ENCODE measurements at regions not wholly inside any gene's neighbourhood (a gene's known extent, or its start where the extent isn't known, plus 50 kb on each side); places are given as distances from the start of the nearest gene placed in this dataset.
"Not testable (repeated sequence)": the region's sequence is repeated elsewhere in the genome, so short reads cannot be mapped to it uniquely, and the experiment has no call there.

- TF ChIP-seq, protein P1, sequence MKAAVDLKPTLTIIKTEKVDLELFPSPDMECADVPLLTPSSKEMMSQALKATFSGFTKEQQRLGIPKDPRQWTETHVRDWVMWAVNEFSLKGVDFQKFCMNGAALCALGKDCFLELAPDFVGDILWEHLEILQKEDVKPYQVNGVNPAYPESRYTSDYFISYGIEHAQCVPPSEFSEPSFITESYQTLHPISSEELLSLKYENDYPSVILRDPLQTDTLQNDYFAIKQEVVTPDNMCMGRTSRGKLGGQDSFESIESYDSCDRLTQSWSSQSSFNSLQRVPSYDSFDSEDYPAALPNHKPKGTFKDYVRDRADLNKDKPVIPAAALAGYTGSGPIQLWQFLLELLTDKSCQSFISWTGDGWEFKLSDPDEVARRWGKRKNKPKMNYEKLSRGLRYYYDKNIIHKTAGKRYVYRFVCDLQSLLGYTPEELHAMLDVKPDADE (IDR thresholded peaks at IDR 0.05), result no peak
- TF ChIP-seq, protein P2, sequence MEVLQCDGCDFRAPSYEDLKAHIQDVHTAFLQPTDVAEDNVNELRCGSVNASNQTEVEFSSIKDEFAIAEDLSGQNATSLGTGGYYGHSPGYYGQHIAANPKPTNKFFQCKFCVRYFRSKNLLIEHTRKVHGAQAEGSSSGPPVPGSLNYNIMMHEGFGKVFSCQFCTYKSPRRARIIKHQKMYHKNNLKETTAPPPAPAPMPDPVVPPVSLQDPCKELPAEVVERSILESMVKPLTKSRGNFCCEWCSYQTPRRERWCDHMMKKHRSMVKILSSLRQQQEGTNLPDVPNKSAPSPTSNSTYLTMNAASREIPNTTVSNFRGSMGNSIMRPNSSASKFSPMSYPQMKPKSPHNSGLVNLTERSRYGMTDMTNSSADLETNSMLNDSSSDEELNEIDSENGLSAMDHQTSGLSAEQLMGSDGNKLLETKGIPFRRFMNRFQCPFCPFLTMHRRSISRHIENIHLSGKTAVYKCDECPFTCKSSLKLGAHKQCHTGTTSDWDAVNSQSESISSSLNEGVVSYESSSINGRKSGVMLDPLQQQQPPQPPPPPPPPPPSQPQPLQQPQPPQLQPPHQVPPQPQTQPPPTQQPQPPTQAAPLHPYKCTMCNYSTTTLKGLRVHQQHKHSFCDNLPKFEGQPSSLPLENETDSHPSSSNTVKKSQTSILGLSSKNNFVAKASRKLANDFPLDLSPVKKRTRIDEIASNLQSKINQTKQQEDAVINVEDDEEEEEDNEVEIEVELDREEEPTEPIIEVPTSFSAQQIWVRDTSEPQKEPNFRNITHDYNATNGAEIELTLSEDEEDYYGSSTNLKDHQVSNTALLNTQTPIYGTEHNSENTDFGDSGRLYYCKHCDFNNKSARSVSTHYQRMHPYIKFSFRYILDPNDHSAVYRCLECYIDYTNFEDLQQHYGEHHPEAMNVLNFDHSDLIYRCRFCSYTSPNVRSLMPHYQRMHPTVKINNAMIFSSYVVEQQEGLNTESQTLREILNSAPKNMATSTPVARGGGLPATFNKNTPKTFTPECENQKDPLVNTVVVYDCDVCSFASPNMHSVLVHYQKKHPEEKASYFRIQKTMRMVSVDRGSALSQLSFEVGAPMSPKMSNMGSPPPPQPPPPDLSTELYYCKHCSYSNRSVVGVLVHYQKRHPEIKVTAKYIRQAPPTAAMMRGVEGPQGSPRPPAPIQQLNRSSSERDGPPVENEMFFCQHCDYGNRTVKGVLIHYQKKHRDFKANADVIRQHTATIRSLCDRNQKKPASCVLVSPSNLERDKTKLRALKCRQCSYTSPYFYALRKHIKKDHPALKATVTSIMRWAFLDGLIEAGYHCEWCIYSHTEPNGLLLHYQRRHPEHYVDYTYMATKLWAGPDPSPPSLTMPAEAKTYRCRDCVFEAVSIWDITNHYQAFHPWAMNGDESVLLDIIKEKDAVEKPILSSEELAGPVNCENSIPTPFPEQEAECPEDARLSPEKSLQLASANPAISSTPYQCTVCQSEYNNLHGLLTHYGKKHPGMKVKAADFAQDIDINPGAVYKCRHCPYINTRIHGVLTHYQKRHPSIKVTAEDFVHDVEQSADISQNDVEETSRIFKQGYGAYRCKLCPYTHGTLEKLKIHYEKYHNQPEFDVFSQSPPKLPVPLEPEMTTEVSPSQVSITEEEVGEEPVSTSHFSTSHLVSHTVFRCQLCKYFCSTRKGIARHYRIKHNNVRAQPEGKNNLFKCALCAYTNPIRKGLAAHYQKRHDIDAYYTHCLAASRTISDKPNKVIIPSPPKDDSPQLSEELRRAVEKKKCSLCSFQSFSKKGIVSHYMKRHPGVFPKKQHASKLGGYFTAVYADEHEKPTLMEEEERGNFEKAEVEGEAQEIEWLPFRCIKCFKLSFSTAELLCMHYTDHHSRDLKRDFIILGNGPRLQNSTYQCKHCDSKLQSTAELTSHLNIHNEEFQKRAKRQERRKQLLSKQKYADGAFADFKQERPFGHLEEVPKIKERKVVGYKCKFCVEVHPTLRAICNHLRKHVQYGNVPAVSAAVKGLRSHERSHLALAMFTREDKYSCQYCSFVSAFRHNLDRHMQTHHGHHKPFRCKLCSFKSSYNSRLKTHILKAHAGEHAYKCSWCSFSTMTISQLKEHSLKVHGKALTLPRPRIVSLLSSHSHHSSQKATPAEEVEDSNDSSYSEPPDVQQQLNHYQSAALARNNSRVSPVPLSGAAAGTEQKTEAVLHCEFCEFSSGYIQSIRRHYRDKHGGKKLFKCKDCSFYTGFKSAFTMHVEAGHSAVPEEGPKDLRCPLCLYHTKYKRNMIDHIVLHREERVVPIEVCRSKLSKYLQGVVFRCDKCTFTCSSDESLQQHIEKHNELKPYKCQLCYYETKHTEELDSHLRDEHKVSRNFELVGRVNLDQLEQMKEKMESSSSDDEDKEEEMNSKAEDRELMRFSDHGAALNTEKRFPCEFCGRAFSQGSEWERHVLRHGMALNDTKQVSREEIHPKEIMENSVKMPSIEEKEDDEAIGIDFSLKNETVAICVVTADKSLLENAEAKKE (CRISPR knock-in tag; IDR thresholded peaks at IDR 0.05), result no peak
- TF ChIP-seq ZNF114 (CRISPR knock-in tag; IDR thresholded peaks at IDR 0.05), result no peak
- TF ChIP-seq CREB1 (CRISPR knock-in tag; IDR thresholded peaks at IDR 0.05; ENCODE audit: low read depth), result no peak
Observed at GRCh38 chr7:145784809-145785780, 331.5 kb upstream of the CNTNAP2 start (continued).

GRCh38 chr7:145781388-145781787, 335.2 kb upstream of the CNTNAP2 start:
- not testable (repeated sequence) for H3K4me1 Mint-ChIP-seq; H3K27ac Mint-ChIP-seq; H3K4me2 ChIP-seq; H3K27me3 Mint-ChIP-seq (ENCODE audit: insufficient read depth, low read depth, poor library complexity); H3K4me3 Mint-ChIP-seq; H3K36me3 Mint-ChIP-seq (ENCODE audit: low read depth); H3K4me1 ChIP-seq (ENCODE audit: insufficient read depth); H3K9me2 ChIP-seq (ENCODE audit: insufficient read depth); H4K20me1 ChIP-seq (replicated peaks; ENCODE audit: insufficient read depth); H3K27me3 ChIP-seq (ENCODE audit: insufficient read depth); H3F3A ChIP-seq (replicated peaks; ENCODE audit: low read depth); DNase-seq (ENCODE audit: low spot score); H3K36me3 ChIP-seq (ENCODE audit: insufficient read depth); H3K27ac ChIP-seq (ENCODE audit: low read depth); H3K4me3 ChIP-seq; ATAC-seq; H2AFZ ChIP-seq; H3K79me2 ChIP-seq (replicated peaks; ENCODE audit: insufficient read depth)
- peaks cover 70% of the 10 kb centered on the region for H3K9me3 Mint-ChIP-seq

Measured in GM23338 (cell line).